GM23338 (cell line): ENCODE measurements at regions not wholly inside any gene's neighbourhood (a gene's known extent, or its start where the extent isn't known, plus 50 kb on each side); places are given as distances from the start of the nearest gene placed in this dataset.

Source experiments
- EZH2 ChIP-seq: fragments of 200-600 bp; sonication (generic); IDR thresholded peaks from one replicate; pipeline ENCODE4 v1.8.0; 2017; ENCODE audit warnings: antibody characterized with exemption, mild to moderate bottlenecking, low read depth; ENCODE audit not compliant: unreplicated experiment
- EZH2phosphoT487 ChIP-seq: fragments of 200-600 bp; sonication (generic); IDR thresholded peaks from one replicate; pipeline ENCODE4 v1.8.1; 2018; ENCODE audit warnings: antibody characterized with exemption; ENCODE audit not compliant: unreplicated experiment
- REST ChIP-seq: IDR thresholded peaks from one replicate; pipeline ENCODE4 v1.6.1; 2018; ENCODE audit warnings: antibody characterized with exemption; ENCODE audit not compliant: unreplicated experiment
- ZNF114 ChIP-seq: fragments of 250-450 bp; sonication (Bioruptor Pico); IDR thresholded peaks from 2 replicates; pipeline ENCODE4 v1.5.0; 2020; ENCODE audit warnings: mild to moderate bottlenecking, moderate library complexity
- TF ChIP-seq, protein P1 (sequence below): fragments of 250-450 bp; sonication (Bioruptor Pico); IDR thresholded peaks from 2 replicates; pipeline ENCODE4 v1.5.0; 2020; ENCODE audit warnings: mild to moderate bottlenecking, moderate library complexity

- no peak for TF ChIP-seq REST
- TF ChIP-seq, protein P1, sequence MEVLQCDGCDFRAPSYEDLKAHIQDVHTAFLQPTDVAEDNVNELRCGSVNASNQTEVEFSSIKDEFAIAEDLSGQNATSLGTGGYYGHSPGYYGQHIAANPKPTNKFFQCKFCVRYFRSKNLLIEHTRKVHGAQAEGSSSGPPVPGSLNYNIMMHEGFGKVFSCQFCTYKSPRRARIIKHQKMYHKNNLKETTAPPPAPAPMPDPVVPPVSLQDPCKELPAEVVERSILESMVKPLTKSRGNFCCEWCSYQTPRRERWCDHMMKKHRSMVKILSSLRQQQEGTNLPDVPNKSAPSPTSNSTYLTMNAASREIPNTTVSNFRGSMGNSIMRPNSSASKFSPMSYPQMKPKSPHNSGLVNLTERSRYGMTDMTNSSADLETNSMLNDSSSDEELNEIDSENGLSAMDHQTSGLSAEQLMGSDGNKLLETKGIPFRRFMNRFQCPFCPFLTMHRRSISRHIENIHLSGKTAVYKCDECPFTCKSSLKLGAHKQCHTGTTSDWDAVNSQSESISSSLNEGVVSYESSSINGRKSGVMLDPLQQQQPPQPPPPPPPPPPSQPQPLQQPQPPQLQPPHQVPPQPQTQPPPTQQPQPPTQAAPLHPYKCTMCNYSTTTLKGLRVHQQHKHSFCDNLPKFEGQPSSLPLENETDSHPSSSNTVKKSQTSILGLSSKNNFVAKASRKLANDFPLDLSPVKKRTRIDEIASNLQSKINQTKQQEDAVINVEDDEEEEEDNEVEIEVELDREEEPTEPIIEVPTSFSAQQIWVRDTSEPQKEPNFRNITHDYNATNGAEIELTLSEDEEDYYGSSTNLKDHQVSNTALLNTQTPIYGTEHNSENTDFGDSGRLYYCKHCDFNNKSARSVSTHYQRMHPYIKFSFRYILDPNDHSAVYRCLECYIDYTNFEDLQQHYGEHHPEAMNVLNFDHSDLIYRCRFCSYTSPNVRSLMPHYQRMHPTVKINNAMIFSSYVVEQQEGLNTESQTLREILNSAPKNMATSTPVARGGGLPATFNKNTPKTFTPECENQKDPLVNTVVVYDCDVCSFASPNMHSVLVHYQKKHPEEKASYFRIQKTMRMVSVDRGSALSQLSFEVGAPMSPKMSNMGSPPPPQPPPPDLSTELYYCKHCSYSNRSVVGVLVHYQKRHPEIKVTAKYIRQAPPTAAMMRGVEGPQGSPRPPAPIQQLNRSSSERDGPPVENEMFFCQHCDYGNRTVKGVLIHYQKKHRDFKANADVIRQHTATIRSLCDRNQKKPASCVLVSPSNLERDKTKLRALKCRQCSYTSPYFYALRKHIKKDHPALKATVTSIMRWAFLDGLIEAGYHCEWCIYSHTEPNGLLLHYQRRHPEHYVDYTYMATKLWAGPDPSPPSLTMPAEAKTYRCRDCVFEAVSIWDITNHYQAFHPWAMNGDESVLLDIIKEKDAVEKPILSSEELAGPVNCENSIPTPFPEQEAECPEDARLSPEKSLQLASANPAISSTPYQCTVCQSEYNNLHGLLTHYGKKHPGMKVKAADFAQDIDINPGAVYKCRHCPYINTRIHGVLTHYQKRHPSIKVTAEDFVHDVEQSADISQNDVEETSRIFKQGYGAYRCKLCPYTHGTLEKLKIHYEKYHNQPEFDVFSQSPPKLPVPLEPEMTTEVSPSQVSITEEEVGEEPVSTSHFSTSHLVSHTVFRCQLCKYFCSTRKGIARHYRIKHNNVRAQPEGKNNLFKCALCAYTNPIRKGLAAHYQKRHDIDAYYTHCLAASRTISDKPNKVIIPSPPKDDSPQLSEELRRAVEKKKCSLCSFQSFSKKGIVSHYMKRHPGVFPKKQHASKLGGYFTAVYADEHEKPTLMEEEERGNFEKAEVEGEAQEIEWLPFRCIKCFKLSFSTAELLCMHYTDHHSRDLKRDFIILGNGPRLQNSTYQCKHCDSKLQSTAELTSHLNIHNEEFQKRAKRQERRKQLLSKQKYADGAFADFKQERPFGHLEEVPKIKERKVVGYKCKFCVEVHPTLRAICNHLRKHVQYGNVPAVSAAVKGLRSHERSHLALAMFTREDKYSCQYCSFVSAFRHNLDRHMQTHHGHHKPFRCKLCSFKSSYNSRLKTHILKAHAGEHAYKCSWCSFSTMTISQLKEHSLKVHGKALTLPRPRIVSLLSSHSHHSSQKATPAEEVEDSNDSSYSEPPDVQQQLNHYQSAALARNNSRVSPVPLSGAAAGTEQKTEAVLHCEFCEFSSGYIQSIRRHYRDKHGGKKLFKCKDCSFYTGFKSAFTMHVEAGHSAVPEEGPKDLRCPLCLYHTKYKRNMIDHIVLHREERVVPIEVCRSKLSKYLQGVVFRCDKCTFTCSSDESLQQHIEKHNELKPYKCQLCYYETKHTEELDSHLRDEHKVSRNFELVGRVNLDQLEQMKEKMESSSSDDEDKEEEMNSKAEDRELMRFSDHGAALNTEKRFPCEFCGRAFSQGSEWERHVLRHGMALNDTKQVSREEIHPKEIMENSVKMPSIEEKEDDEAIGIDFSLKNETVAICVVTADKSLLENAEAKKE (CRISPR knock-in tag) = no peak
- no peak for TF ChIP-seq EZH2
- TF ChIP-seq EZH2phosphoT487 = no peak
- no peak for TF ChIP-seq ZNF114 (CRISPR knock-in tag)
Observed at GRCh38 chr10:3923033-3923432, 138.0 kb upstream of the KLF6 start (continued).
